RPMI7951 (cell line): ENCODE measurements at regions not wholly inside any gene's neighbourhood (a gene's known extent, or its start where the extent isn't known, plus 50 kb on each side); places are given as distances from the start of the nearest gene placed in this dataset.

Experiments used
- DNase-seq: peaks from one replicate; pipeline ENCODE4 v3.0.0-alpha.2; 2012; ENCODE audit warnings: low read depth

- DNase-seq = no peak
Measured at GRCh38 chr1:164948101-164948500, 389.1 kb downstream of the PBX1 start.

- no peak for DNase-seq
Measured at GRCh38 chr1:164937291-164937690, 378.3 kb downstream of the PBX1 start.

GRCh38 chr1:164932580-164932979 lies 373.6 kb downstream of the PBX1 start:
- no peak for DNase-seq

- no peak for DNase-seq
Measured at GRCh38 chr1:164930833-164931232, 371.8 kb downstream of the PBX1 start.

- no peak for DNase-seq
Measured at GRCh38 chr1:164930241-164930640, 371.3 kb downstream of the PBX1 start.

- no peak for DNase-seq
Measured at GRCh38 chr1:164928232-164928812, 369.3 kb downstream of the PBX1 start.

- DNase-seq = no peak
Measured at GRCh38 chr1:164926107-164926506, 367.1 kb downstream of the PBX1 start.

- DNase-seq = no peak
Measured at GRCh38 chr1:164922585-164922984, 363.6 kb downstream of the PBX1 start.

- DNase-seq = no peak
Measured at GRCh38 chr1:164921493-164921892, 362.5 kb downstream of the PBX1 start.

GRCh38 chr1:164918140-164918539 lies 359.2 kb downstream of the PBX1 start:
- DNase-seq = no peak

- peak; percentile 7 for DNase-seq
Measured at GRCh38 chr1:164914208-164914607, 355.2 kb downstream of the PBX1 start.

GRCh38 chr1:164912290-164912689 lies 353.3 kb downstream of the PBX1 start:
- no peak for DNase-seq

GRCh38 chr1:164910671-164911070 lies 351.7 kb downstream of the PBX1 start:
- no peak for DNase-seq

GRCh38 chr1:164907666-164908065 lies 348.7 kb downstream of the PBX1 start:
- no peak for DNase-seq

- DNase-seq = no peak
Measured at GRCh38 chr1:164905869-164906268, 346.9 kb downstream of the PBX1 start.

GRCh38 chr1:164902491-164902890 lies 343.5 kb downstream of the PBX1 start:
- no peak for DNase-seq
